ENCODE measurements at regions not wholly inside any gene's neighbourhood (a gene's known extent, or its start where the extent isn't known, plus 50 kb on each side); places are given as distances from the start of the nearest gene placed in this dataset.
A peak's percentile ranks its signal among the peaks of the same experiment; 100 is the strongest.
"Not testable (repeated sequence)": the region's sequence is repeated elsewhere in the genome, so short reads cannot be mapped to it uniquely, and the experiment has no call there.

GRCh38 chr10:33781606-33782395 is 447.3 kb upstream of the NRP1 start:
- H3K27me3 ChIP-seq (ENCODE audit: control insufficient read depth, insufficient read depth, low read length, poor library complexity, severe bottlenecking): no peaks in the 10 kb centered on the region
- no peak overlapping the region for H3K4me3 ChIP-seq (ENCODE audit: insufficient read depth, low read depth, low read length)
- H3K27ac ChIP-seq (ENCODE audit: insufficient read depth, low read depth, low read length, poor library complexity, severe bottlenecking): no peak overlapping the region
- H3K36me3 ChIP-seq (ENCODE audit: control insufficient read depth, insufficient read depth, low read length): no peaks in the 10 kb centered on the region
- WGBS, 2 experiments: 93 to 97% methylated on average over 5 to 7 of the region's 7 CpGs
- H3K9me3 ChIP-seq (ENCODE audit: control insufficient read depth, low read length): no peaks in the 10 kb centered on the region
- H3K4me1 ChIP-seq (ENCODE audit: control insufficient read depth, insufficient read depth, low read length): no peaks in the 10 kb centered on the region

GRCh38 chr10:33780961-33781360 is 446.5 kb upstream of the NRP1 start:
- H3K4me1 ChIP-seq (ENCODE audit: control insufficient read depth, insufficient read depth, low read length): no peaks in the 10 kb centered on the region
- no peak overlapping the region for H3K27ac ChIP-seq (ENCODE audit: insufficient read depth, low read depth, low read length, poor library complexity, severe bottlenecking)
- 94% methylated on average over 9 of the region's 9 CpGs for WGBS, 2 experiments

DNA sequence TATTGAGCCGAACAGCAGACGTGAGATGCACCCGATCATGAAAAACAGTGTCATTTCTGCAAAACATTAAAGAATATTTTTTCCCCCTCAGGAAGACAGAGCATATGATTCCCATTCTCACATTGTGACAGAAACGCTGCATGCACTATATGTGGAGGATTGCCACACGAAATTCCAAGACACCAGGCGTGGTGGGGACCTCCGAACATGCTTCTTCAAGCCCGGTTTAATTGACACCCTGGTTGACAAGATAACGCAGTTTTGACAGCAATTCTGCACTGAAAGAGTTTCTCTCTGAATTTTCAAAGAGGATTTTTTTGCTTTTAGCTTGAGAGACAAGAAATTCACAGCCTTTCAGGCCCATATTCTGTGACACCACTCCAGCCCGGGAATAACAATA is 442.8 kb upstream of the NRP1 start:
- H3K36me3 ChIP-seq (ENCODE audit: control insufficient read depth, insufficient read depth, low read length): no peaks in the 10 kb centered on the region
- no peak overlapping the region for H3K4me3 ChIP-seq (ENCODE audit: insufficient read depth, low read depth, low read length)
- WGBS, 2 experiments: 89 to 91% methylated on average over 10 of the region's 10 CpGs
- H3K27ac ChIP-seq (ENCODE audit: insufficient read depth, low read depth, low read length, poor library complexity, severe bottlenecking): no peak overlapping the region
- H3K4me1 ChIP-seq (ENCODE audit: control insufficient read depth, insufficient read depth, low read length): peaks cover 4% of the 10 kb centered on the region
- no peaks in the 10 kb centered on the region for H3K9me3 ChIP-seq (ENCODE audit: control insufficient read depth, low read length)
- no peaks in the 10 kb centered on the region for H3K27me3 ChIP-seq (ENCODE audit: control insufficient read depth, insufficient read depth, low read length, poor library complexity, severe bottlenecking)

More at GRCh38 chr10:33780961-33781360, 446.5 kb upstream of the NRP1 start:
- Histone ChIP-seq H3K9me3 (ENCODE audit: control insufficient read depth, low read length) (no peaks in the 10 kb centered on the region), H3K36me3 (ENCODE audit: control insufficient read depth, insufficient read depth, low read length) (no peaks in the 10 kb centered on the region), H3K4me3 (ENCODE audit: insufficient read depth, low read depth, low read length) (no peak overlapping the region), H3K27me3 (ENCODE audit: control insufficient read depth, insufficient read depth, low read length, poor library complexity, severe bottlenecking) (no peaks in the 10 kb centered on the region)

DNA sequence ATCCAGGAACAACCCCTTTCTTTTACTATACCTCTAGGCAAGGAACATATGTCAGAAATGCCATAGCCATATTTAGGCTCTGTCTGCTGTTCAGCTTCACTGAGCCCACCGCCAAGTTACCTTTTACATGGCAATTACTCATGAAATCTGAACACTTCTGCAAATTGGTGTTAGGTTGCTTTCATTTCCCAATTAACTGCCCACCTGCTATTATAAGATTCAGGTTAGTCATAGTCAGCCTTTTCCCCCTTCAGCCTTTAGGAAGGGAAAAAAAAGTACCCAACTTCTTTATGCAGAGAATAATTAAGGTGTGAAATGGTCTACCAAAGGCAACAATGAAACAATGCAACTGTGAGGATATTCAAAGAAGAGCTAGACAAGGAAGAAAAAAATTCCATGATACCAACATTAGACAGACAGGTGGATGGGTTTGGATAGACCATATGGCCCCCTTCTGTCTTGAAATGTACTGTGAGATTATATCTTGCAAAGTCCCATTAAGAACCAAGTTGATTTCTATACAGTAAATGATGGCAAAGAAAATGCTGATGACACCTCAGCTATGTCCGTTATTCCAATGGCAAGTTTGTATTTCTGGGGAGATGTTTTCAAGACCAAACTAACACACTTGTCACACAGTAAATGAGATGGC is 442.1 kb upstream of the NRP1 start:
- H3K9me3 ChIP-seq (ENCODE audit: control insufficient read depth, low read length): no peaks in the 10 kb centered on the region
- H3K4me1 ChIP-seq (ENCODE audit: control insufficient read depth, insufficient read depth, low read length): peaks cover 5% of the 10 kb centered on the region
- no peak overlapping the region for H3K27ac ChIP-seq (ENCODE audit: insufficient read depth, low read depth, low read length, poor library complexity, severe bottlenecking)
- no peaks in the 10 kb centered on the region for H3K36me3 ChIP-seq (ENCODE audit: control insufficient read depth, insufficient read depth, low read length)
- H3K4me3 ChIP-seq (ENCODE audit: insufficient read depth, low read depth, low read length): no peak overlapping the region
- no peaks in the 10 kb centered on the region for H3K27me3 ChIP-seq (ENCODE audit: control insufficient read depth, insufficient read depth, low read length, poor library complexity, severe bottlenecking)
- WGBS, 2 experiments: 95 to 99% methylated on average over 2 of the region's 2 CpGs

GRCh38 chr10:33774857-33775256 is 440.4 kb upstream of the NRP1 start:
- H3K4me3 ChIP-seq (ENCODE audit: insufficient read depth, low read depth, low read length): no peak overlapping the region
- no peak overlapping the region for H3K27ac ChIP-seq (ENCODE audit: insufficient read depth, low read depth, low read length, poor library complexity, severe bottlenecking)
- peaks cover 5% of the 10 kb centered on the region for H3K4me1 ChIP-seq (ENCODE audit: control insufficient read depth, insufficient read depth, low read length)
- 93 to 94% methylated on average over 4 of the region's 4 CpGs for WGBS, 2 experiments
- no peaks in the 10 kb centered on the region for H3K36me3 ChIP-seq (ENCODE audit: control insufficient read depth, insufficient read depth, low read length)
- H3K9me3 ChIP-seq (ENCODE audit: control insufficient read depth, low read length): no peaks in the 10 kb centered on the region
- no peaks in the 10 kb centered on the region for H3K27me3 ChIP-seq (ENCODE audit: control insufficient read depth, insufficient read depth, low read length, poor library complexity, severe bottlenecking)

DNA sequence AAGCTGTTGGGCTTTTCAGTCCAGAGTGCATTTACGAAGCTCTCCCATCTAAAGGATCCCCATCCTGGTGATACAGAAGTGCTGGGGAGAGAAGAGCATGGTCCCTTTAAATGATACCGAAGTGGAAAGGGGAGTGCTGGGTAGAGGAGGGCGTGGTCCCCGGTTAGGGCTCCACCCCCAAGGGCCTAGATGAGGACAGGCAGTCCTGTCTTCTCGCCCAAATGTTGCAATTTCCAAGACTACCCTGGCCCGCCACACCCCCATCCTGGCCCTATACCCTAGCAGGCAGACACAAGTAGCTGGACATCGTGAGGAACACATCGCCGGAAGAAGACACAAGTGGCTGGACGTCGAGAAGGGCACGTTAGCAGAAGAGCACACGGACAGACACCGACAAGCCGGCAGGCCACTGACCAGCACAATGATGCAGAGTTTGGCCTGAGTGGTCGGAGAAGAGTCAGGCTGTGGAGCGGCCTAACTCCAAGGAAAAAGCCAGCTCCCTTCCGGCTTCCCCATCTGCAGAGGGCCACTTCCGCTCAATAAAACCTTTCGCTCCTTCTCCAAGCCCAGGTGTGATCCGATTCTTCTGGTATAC is 439.5 kb upstream of the NRP1 start:
- no peak overlapping the region for H3K4me3 ChIP-seq (ENCODE audit: insufficient read depth, low read depth, low read length)
- H3K27me3 ChIP-seq (ENCODE audit: control insufficient read depth, insufficient read depth, low read length, poor library complexity, severe bottlenecking): no peaks in the 10 kb centered on the region
- H3K9me3 ChIP-seq (ENCODE audit: control insufficient read depth, low read length): no peaks in the 10 kb centered on the region
- no peak overlapping the region for H3K27ac ChIP-seq (ENCODE audit: insufficient read depth, low read depth, low read length, poor library complexity, severe bottlenecking)
- no peaks in the 10 kb centered on the region for H3K36me3 ChIP-seq (ENCODE audit: control insufficient read depth, insufficient read depth, low read length)
- 94% methylated on average over 21 of the region's 21 CpGs for WGBS, 2 experiments
- H3K4me1 ChIP-seq (ENCODE audit: control insufficient read depth, insufficient read depth, low read length): peaks cover 5% of the 10 kb centered on the region

DNA sequence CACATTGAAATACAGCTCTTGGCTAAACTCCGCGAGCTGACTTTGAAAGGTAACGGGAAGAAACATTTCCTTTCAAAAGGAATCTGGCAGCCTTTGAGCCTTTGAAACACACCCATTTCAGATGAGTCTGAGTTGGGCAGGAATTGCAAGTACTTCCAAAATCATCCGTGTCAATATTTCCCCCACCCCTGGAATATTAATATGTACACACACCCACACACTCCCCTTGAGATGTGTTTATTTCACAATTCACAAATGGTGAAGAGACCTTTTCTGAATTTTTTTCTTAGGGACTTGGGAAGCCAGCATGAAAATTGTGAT is 438.7 kb upstream of the NRP1 start:
- 2 to 12% methylated on average over 4 of the region's 4 CpGs for WGBS, 2 experiments
- Histone ChIP-seq H3K9me3 (ENCODE audit: control insufficient read depth, low read length) (no peaks in the 10 kb centered on the region), H3K4me3 (ENCODE audit: insufficient read depth, low read depth, low read length) (no peak overlapping the region), H3K36me3 (ENCODE audit: control insufficient read depth, insufficient read depth, low read length) (no peaks in the 10 kb centered on the region), H3K4me1 (ENCODE audit: control insufficient read depth, insufficient read depth, low read length) (peaks cover 5% of the 10 kb centered on the region), H3K27me3 (ENCODE audit: control insufficient read depth, insufficient read depth, low read length, poor library complexity, severe bottlenecking) (no peaks in the 10 kb centered on the region), H3K27ac (ENCODE audit: insufficient read depth, low read depth, low read length, poor library complexity, severe bottlenecking) (peak overlapping the region; percentile 70)

- Histone ChIP-seq H3K27ac (ENCODE audit: insufficient read depth, low read depth, low read length, poor library complexity, severe bottlenecking) (peak overlapping the region; percentile 70), H3K27me3 (ENCODE audit: control insufficient read depth, insufficient read depth, low read length, poor library complexity, severe bottlenecking) (no peaks in the 10 kb centered on the region), H3K4me3 (ENCODE audit: insufficient read depth, low read depth, low read length) (no peak overlapping the region), H3K9me3 (ENCODE audit: control insufficient read depth, low read length) (no peaks in the 10 kb centered on the region), H3K36me3 (ENCODE audit: control insufficient read depth, insufficient read depth, low read length) (no peaks in the 10 kb centered on the region), H3K4me1 (ENCODE audit: control insufficient read depth, insufficient read depth, low read length) (peaks cover 5% of the 10 kb centered on the region)
- WGBS, 2 experiments: 26 to 28% methylated on average over 14 to 15 of the region's 16 CpGs
Measured at GRCh38 chr10:33772370-33773252, 438.1 kb upstream of the NRP1 start.

GRCh38 chr10:33771856-33772255 is 437.4 kb upstream of the NRP1 start:
- H3K4me3 ChIP-seq (ENCODE audit: insufficient read depth, low read depth, low read length); H3K4me1 ChIP-seq (ENCODE audit: control insufficient read depth, insufficient read depth, low read length); H3K9me3 ChIP-seq (ENCODE audit: control insufficient read depth, low read length); H3K27me3 ChIP-seq (ENCODE audit: control insufficient read depth, insufficient read depth, low read length, poor library complexity, severe bottlenecking); H3K27ac ChIP-seq (ENCODE audit: insufficient read depth, low read depth, low read length, poor library complexity, severe bottlenecking); H3K36me3 ChIP-seq (ENCODE audit: control insufficient read depth, insufficient read depth, low read length): not testable (repeated sequence)
- WGBS, 2 experiments: 61 to 65% methylated on average over 7 to 8 of the region's 8 CpGs

Measured in ectodermal cell (in vitro differentiated cells).